Right ventricle myocardium superior (tissue), 1 donor: ENCODE measurements at regions not wholly inside any gene's neighbourhood (a gene's known extent, or its start where the extent isn't known, plus 50 kb on each side); places are given as distances from the start of the nearest gene placed in this dataset.
"Not testable (repeated sequence)": the region's sequence is repeated elsewhere in the genome, so short reads cannot be mapped to it uniquely, and the experiment has no call there.

Source experiments
- ATAC-seq: fragments of 200-7000 bp; cut with Tn5 transposase; one replicate; pipeline ENCODE4 v1.9.1; 2020; ENCODE audit warnings: mild to moderate bottlenecking; ENCODE audit not compliant: poor library complexity
- DNase-seq: peaks from one replicate; pipeline ENCODE4 v3.0.0-alpha.2; 2020
- intact Hi-C: fragments of 100-400 bp; cut with DNase I; formaldehyde crosslinking; loops from one replicate; pipeline ENCODE4 v1.11.2; 2022
- donor health status: DM: no; HTN: yes; CAD: no; lungs with severe emphysema.

- ATAC-seq: no peak
- no peak for DNase-seq
Measured at GRCh38 chr2:238518172-238518820, 91.6 kb downstream of the ASB1 start.

DNA sequence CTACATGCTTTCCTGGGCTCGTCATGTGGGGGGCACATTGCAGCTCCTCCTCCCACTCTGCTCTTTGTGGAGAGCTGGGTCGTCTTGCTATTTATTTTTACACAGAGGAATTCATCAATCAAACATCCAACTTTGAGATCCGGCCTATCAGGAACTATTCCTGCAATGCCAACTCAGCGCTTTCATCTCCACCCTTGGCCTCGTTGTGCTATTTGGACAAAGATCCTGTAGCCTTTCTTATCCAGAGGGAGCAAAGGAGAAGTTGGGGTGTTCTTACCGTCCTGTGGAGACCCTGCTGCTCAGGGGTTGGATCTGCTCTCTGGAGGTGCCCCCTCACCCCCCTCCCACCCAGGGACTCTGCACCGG lies 92.1 kb downstream of the ASB1 start:
- ATAC-seq: no peak
- intact Hi-C loops: no loop called here

More at GRCh38 chr2:238518172-238518820, 91.6 kb downstream of the ASB1 start:
- intact Hi-C loops: no loop called here

GRCh38 chr2:238520359-238520886 lies 93.7 kb downstream of the ASB1 start:
- intact Hi-C loops: no loop called here
- no peak for ATAC-seq
- no peak for DNase-seq

More for the DNA sequence above, 92.1 kb downstream of the ASB1 start:
- DNase-seq: no peak

GRCh38 chr2:238521002-238521401 lies 94.3 kb downstream of the ASB1 start:
- DNase-seq: no peak
- ATAC-seq: no peak
- intact Hi-C loops: no loop called here

GRCh38 chr2:238521870-238522269 lies 95.1 kb downstream of the ASB1 start:
- ATAC-seq: no peak
- no peak for DNase-seq
- intact Hi-C loops: no loop called here

DNA sequence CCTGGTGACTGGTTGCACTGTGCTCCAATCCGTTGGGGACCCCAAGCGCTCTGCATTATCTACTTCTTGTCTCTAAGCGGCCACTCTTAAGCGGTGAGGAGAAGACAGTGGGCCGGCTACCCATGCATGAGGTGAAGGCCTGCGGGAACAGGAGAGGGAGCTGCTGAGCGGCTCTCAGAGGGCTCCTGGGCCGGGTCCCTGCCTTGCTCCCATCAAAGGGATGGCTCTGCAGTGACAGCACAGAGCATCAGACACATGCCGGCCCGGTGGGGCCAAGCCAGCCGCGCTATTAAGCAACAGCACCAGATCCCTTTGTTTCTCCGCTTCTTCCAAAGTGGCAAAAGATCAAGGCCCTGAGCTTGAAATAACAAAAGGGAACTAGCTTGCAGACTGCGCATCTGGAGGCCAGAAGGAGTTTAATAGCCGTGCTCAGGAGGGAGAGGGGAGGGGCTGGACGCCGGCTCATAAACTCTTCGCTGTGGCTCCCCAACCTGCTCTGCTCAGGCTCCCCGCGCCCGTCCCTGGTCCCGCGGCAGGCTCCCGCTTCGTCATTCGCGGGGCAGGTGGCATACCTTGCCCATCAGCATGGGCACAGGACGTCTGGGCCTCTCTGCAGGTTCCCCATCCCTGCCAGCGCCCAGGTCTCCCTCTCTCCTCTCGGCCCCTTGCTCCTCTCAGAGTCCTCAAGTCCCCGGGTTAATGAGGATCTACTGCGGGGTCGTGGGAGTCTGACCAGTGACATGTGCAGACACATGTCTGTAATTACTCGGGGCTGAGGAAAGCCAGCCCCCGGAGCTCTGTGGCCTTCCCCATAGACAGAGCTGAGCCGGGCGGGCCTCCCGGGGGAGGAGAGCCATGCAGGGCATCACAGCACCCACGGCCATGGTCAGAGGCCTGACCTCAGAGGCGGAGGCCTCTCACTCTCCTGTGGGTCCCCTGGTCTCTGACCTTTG lies 96.7 kb downstream of the ASB1 start:
- DNase-seq: no peak
- intact Hi-C loops: no loop called here

GRCh38 chr2:238524426-238524983 lies 97.8 kb downstream of the ASB1 start:
- intact Hi-C loops: no loop called here
- ATAC-seq: no peak
- no peak for DNase-seq

More for the DNA sequence above, 96.7 kb downstream of the ASB1 start:
- peak; percentile 20 for ATAC-seq

GRCh38 chr2:238525990-238526389 lies 99.3 kb downstream of the ASB1 start:
- no peak for ATAC-seq
- intact Hi-C loops: no loop called here

GRCh38 chr2:238527565-238527964 lies 100.8 kb downstream of the ASB1 start:
- no peak for ATAC-seq
- intact Hi-C loops: no loop called here
- DNase-seq: no peak

More at GRCh38 chr2:238525990-238526389, 99.3 kb downstream of the ASB1 start:
- DNase-seq: no peak

DNA sequence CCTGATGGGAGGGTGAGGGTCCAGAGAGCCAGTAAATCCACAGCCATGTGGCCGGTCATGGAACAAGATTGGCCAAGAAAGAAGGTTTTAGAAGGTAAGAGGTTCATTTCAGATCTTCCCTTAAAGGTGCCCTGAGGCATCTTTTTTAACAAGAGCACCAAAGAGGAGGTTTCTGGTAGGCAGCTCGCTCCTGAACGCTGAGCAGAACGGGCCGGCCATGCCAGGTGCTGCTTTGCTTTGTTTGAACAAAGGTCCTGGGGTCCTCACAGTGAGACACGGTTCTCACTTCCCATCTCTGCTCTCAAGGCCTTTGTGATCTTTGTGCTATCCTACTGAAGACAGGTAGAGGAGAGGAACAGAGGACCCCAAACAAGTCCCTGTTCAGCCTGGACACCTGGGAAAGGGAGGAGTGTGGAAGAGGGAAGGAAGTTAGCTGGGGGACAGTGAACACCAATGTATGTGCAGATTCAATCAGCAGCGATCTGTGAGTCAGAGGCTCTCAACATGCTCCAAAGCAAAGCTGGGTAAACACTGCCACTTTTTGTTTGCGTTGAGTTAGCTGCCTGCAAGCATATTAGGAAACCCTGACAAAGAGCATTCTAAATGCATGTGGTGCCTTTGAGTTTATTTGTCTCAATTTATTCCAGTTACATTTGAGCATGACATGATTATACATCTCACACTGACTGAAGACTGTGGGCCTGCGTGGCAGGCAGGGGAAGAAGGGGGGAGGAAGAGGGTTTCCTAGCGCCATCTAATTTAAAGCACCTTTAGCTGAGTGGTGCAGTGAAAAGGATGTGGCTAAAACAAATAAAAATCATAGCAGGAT lies 102.4 kb downstream of the ASB1 start:
- intact Hi-C loops: no loop called here
- no peak for DNase-seq

DNA sequence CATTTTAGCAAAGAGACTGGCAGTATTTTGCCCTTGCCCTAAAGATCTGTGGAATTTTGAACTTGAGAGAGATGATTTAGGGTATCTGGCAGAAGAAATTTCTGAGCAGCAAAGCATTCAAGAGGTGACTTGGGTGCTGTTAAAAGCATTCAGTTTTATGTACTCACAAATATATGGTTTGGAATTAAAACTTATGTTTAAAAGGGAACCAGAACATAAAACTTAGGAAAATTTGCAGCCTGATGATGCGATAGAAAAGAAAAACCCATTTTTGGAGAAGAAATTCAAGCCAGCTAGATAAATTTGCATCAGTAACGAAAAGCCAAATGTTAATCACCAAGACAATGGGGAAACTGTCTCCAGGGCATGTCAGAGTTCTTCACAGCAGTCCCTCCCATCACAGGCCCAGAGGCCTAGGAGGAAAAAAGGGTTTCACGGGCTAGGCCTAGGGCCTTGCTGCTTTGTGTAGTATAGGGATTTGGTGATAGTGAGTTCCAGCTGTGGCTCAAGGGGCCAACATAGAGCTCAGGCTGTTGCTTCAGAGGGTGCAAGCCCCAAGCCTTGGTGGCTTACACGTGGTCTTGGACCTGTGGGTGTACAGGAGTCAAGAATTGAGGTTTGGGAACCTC lies 104.4 kb downstream of the ASB1 start:
- intact Hi-C loops, DNase-seq, ATAC-seq: not testable (repeated sequence)

More for the DNA sequence above, 102.4 kb downstream of the ASB1 start:
- ATAC-seq: no peak

GRCh38 chr2:238543732-238544131 lies 117.0 kb downstream of the ASB1 start:
- intact Hi-C loops, ATAC-seq, DNase-seq: not testable (repeated sequence)

DNA sequence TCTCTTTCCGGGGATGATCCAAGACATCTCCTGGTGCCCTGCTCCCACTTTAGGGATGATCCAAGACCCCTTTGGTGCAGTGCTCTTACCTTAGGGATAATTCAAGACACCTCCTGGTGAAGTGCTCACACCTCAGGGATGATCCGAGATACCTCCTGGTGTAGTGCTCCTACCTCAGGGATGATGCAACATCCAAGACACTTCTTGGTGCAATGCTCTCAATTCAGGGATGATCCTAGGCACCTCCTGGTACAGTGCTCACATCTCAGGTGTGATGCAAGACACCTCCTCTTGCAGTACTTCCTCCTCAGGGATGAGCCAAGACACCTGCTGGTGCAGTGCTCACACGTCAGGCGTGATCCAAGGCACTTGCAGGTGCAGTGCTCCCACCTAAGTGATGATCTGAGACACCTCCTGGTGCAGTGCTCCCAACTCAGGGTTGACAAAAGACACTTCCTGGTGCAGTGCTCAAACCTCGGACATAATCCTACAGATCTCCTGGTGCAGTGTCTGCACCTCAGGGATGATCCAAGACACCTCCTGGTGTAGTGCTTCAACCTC lies 122.3 kb downstream of the ASB1 start:
- DNase-seq (no peak), ATAC-seq (no peak)

DNA sequence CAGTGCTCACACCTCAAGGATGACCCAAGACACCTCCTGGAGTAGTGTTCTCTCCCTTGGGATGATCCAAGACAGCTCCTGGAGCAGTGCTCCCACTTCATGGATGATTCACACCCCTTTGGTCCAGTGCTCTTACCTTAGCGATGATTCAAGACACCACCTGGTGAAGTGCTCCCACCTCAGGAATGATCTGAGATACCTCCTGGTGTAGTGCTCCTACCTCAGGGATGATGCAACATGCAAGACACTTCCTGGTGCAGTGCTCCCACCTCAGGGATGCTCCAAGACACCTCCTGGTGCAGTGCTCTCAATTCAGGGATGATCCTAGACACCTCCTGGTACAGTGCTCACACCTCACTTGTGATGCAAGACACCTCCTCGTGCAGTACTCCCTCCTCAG lies 123.1 kb downstream of the ASB1 start:
- ATAC-seq (no peak), DNase-seq (no peak)
- intact Hi-C loops: no loop called here

More for the DNA sequence above, 122.3 kb downstream of the ASB1 start:
- intact Hi-C loops: no loop called here

- DNase-seq: no peak
- ATAC-seq: no peak
Measured at GRCh38 chr2:238551091-238551490, 124.4 kb downstream of the ASB1 start.

GRCh38 chr2:238552226-238552625 lies 125.5 kb downstream of the ASB1 start:
- intact Hi-C loops: no loop called here
- DNase-seq (no peak), ATAC-seq (no peak)

More at GRCh38 chr2:238551091-238551490, 124.4 kb downstream of the ASB1 start:
- intact Hi-C loops: no loop called here

DNA sequence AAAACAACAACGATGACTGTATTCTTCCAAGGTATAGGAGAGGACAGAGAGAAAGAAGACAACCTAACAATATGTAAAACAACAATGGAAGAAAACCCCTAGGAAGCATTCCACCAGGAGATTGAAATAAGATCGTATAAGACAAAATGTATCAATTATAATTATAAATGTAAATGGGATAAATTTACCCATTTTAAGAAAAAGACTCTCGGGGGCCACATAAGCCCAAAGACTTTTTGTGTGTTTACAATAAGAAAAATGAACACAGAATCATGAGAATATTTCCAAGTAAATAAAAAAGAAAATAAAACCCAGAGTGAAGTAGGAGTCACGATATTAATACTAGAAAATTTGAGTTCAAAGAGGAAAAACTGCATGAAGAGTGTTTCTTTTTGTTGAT lies 126.4 kb downstream of the ASB1 start:
- intact Hi-C loops: no loop called here
- DNase-seq: no peak
- ATAC-seq: no peak
